Stimulated activated naive B cell treated with anti-CD40 and anti-IgM and Interleukin-4, amounts not matched to agents 10 μg/mL and 1 μg/mL and 100 μg/mL, for 72 hours (primary cell): ENCODE measurements at regions not wholly inside any gene's neighbourhood (a gene's known extent, or its start where the extent isn't known, plus 50 kb on each side); places are given as distances from the start of the nearest gene placed in this dataset.
A peak's percentile ranks its signal among the peaks of the same experiment; 100 is the strongest.
"Not testable (repeated sequence)": the region's sequence is repeated elsewhere in the genome, so short reads cannot be mapped to it uniquely, and the experiment has no call there.

Source experiments
- ATAC-seq, 2 donors: fragments of 150-1000 bp; cut with Tn5 transposase; replicated peaks; 2 replicates each; pipeline ENCODE4 v1.10.0; 2021; ENCODE audit warnings: moderate library complexity in 1 of 2
- DNase-seq: peaks from one replicate; pipeline ENCODE4 v3.0.0; 2021
- H3K27ac Mint-ChIP-seq: one replicate; pipeline ENCODE4 v1.8.0; 2022; ENCODE audit warnings: mild to moderate bottlenecking, mixed read lengths
- H3K27me3 Mint-ChIP-seq, 2 donors: one replicate each; pipeline ENCODE4 v1.8.0; 2022; ENCODE audit warnings: mixed read lengths in 2 of 2
- H3K36me3 Mint-ChIP-seq, 2 donors: one replicate each; pipeline ENCODE4 v1.8.0; 2022; ENCODE audit warnings: mixed read lengths in 2 of 2, mild to moderate bottlenecking in 1 of 2
- H3K4me1 Mint-ChIP-seq, 2 donors: one replicate each; pipeline ENCODE4 v1.8.0; 2022; ENCODE audit warnings: mixed read lengths in 2 of 2, mild to moderate bottlenecking in 1 of 2
- H3K4me3 Mint-ChIP-seq, 2 donors: one replicate each; pipeline ENCODE4 v1.8.0; 2022; ENCODE audit warnings: mild to moderate bottlenecking in 2 of 2, mixed read lengths in 2 of 2, moderate library complexity in 1 of 2
- H3K9me3 Mint-ChIP-seq, 2 donors: one replicate each; pipeline ENCODE4 v1.8.0; 2022; ENCODE audit warnings: mixed read lengths in 2 of 2, mild to moderate bottlenecking in 1 of 2

- DNase-seq, H3K4me3 Mint-ChIP-seq, H3K27ac Mint-ChIP-seq, H3K27me3 Mint-ChIP-seq, H3K4me1 Mint-ChIP-seq, H3K36me3 Mint-ChIP-seq, H3K9me3 Mint-ChIP-seq, ATAC-seq: not testable (repeated sequence)
Observed at GRCh38 chrY:17511984-17512383, 368.0 kb downstream of the CDY2B start.

DNA sequence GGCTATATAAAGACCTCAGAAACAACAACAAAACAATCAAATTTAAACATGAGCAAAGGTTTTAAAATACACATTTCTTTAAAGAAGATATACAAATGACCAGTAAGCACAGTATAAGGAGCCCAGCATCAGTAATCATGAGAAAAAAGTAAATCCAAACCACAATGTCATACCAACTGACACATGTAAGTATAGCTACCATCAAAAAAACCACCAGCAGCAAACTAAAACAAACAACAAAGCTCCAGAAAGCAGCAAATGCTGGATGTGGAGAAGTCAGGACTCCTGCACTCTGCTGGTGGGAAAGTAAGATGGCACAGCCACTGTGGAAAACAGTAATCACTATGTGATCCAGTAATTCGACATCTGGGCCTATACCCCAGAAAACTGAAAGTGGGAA, 368.5 kb downstream of the CDY2B start:
- H3K27ac Mint-ChIP-seq, H3K36me3 Mint-ChIP-seq, ATAC-seq, H3K4me1 Mint-ChIP-seq, H3K27me3 Mint-ChIP-seq, H3K9me3 Mint-ChIP-seq, H3K4me3 Mint-ChIP-seq, DNase-seq: not testable (repeated sequence)

GRCh38 chrY:17505834-17506233, 374.2 kb downstream of the CDY2B start:
- not testable (repeated sequence) for H3K4me3 Mint-ChIP-seq, H3K27me3 Mint-ChIP-seq, DNase-seq, H3K36me3 Mint-ChIP-seq, ATAC-seq, H3K27ac Mint-ChIP-seq, H3K4me1 Mint-ChIP-seq, H3K9me3 Mint-ChIP-seq

DNA sequence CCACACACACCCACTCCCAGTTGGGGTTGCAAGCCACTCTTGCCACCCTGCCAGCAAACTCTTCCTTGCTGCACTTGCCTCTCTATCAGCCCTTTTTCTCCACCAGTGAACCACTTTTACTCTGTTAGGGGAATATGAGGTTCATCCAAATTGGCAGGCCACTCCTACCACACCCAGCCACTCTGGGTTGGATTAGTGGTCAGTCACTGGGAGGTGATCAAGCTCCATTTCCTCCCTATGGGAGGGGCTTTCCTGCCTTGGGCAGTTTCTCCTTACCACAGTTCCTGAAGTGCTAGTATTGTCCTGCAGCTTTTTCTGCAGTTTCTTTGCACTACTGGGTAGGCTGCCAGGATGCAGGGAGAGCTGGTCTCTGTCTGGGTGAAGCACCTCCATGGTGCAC, 395.3 kb downstream of the CDY2B start:
- not testable (repeated sequence) for H3K4me3 Mint-ChIP-seq, H3K27ac Mint-ChIP-seq, H3K4me1 Mint-ChIP-seq, H3K36me3 Mint-ChIP-seq, ATAC-seq, H3K9me3 Mint-ChIP-seq, H3K27me3 Mint-ChIP-seq, DNase-seq

DNA sequence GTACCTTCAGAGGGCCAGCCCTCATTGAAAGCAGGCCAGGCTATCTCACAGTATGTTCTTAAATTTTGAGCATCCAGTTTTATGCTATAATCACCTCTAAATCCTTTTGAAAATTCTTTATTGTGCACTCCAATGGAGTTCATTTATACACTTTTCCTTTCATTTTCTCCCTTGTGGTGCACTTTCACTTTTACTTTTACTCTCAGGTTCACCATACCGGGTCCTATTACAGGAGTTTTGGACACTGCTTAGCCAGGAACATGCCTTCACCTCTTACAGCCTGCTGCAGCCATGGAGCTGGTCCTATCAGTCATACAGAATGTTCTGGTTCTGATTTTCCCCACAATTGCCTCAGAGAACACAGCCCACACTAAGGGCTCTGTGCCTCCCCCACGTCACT, 395.9 kb downstream of the CDY2B start:
- not testable (repeated sequence) for H3K9me3 Mint-ChIP-seq, DNase-seq

DNA sequence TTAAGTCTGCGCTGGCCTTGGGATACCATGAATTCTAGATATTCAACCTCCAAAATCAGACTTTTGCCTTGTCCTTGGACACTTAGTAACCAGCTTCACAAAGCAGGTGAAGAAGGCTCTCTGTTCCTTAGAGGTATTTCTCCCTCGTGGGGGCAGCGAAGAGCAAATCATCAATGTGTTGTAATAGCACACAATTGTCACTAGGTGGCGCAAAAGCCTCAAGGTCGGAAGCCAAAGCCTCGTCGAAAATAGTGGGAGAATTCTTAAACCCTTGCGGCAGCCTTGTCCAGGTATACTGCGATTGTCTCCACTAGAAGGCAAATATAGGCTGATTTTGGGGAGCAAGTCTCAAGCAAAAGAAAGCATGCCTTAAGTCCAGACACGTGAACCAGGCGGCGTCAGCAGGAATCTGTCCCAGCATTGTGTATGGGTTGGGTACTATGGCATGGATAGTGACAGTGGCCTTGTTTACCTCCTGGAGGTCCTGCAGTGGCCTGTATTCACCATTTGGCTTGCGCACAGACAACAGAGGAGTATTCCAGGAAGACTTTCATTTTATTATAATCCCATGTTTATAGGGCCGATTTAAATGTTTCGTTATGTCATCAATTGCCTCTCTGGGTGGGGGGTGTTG, 398.5 kb downstream of the CDY2B start:
- peak in 1 of 2 donors; percentile 63 for ATAC-seq
- H3K4me1 Mint-ChIP-seq, H3K4me3 Mint-ChIP-seq: not testable (repeated sequence)

More for the DNA sequence above, 395.9 kb downstream of the CDY2B start:
- not testable (repeated sequence) for H3K36me3 Mint-ChIP-seq, H3K4me1 Mint-ChIP-seq, H3K27ac Mint-ChIP-seq, H3K27me3 Mint-ChIP-seq, H3K4me3 Mint-ChIP-seq
- ATAC-seq = peak in 1 of 2 donors; percentile 53

GRCh38 chrY:17472068-17472467, 408.0 kb downstream of the CDY2B start:
- not testable (repeated sequence) for H3K27me3 Mint-ChIP-seq, H3K4me1 Mint-ChIP-seq, ATAC-seq, H3K27ac Mint-ChIP-seq, H3K36me3 Mint-ChIP-seq, DNase-seq, H3K4me3 Mint-ChIP-seq, H3K9me3 Mint-ChIP-seq

More for the DNA sequence above, 398.5 kb downstream of the CDY2B start:
- H3K9me3 Mint-ChIP-seq, DNase-seq, H3K27ac Mint-ChIP-seq, H3K27me3 Mint-ChIP-seq, H3K36me3 Mint-ChIP-seq: not testable (repeated sequence)

DNA sequence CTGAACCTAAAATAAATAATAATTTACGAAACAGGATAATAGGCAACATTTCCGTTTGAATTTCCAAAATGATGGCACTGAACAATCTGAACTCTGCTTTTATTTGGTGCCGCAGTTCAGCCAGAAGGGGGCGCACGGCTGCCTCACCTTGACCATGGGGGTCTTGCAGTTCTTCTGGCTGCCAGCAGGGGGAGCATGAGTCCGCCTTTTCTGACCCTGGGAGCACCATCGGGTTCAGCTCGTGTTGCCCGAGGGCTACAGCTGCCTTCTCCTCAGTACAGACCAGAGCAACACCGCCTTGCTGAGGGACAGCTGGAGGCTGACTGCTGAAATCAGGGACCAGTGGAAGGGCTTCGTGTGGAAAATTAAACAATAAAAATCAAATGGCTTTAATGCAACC, 420.3 kb downstream of the CDY2B start:
- not testable (repeated sequence) for H3K27ac Mint-ChIP-seq, H3K4me3 Mint-ChIP-seq, H3K9me3 Mint-ChIP-seq, H3K27me3 Mint-ChIP-seq, H3K4me1 Mint-ChIP-seq, H3K36me3 Mint-ChIP-seq, DNase-seq
- peak in 1 of 2 donors; percentile 77 for ATAC-seq

DNA sequence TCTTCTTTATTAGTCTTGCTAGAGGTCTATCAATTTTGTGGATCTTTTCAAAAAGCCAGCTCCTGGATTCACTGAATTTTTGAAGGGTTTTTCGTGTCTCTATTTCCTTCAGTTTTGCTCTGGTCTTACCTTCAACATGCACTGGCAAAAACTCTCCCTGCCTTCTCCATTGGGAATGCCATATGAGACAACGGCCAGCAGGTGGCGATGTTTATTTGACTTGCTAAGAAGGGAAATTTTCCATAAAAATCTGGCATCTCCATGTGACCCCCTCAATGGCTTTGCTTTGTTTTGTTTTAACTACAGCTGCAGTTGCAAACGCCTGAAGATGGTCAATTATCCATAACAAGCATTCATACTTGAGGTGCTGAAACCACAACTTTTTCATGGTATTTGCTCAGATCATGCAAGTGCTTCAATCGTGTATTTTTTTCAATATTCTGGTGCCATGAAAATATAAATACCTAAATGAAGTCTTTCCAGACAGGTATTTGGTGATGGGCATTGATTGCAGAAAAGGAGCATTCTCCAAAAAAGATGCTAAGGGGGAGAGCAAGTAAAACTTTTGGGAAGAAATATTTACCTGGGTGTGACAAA, 449.4 kb downstream of the CDY2B start:
- no peaks in the 10 kb centered on the region for H3K36me3 Mint-ChIP-seq
- no peaks in the 10 kb centered on the region for H3K4me1 Mint-ChIP-seq
- H3K27me3 Mint-ChIP-seq = peaks cover 0 to 7% of the 10 kb centered on the region in 2 donors
- H3K9me3 Mint-ChIP-seq = no peaks in the 10 kb centered on the region
- no peak overlapping the region for H3K4me3 Mint-ChIP-seq
- DNase-seq (no peak), ATAC-seq (no peak)
- H3K27ac Mint-ChIP-seq = no peak overlapping the region

DNA sequence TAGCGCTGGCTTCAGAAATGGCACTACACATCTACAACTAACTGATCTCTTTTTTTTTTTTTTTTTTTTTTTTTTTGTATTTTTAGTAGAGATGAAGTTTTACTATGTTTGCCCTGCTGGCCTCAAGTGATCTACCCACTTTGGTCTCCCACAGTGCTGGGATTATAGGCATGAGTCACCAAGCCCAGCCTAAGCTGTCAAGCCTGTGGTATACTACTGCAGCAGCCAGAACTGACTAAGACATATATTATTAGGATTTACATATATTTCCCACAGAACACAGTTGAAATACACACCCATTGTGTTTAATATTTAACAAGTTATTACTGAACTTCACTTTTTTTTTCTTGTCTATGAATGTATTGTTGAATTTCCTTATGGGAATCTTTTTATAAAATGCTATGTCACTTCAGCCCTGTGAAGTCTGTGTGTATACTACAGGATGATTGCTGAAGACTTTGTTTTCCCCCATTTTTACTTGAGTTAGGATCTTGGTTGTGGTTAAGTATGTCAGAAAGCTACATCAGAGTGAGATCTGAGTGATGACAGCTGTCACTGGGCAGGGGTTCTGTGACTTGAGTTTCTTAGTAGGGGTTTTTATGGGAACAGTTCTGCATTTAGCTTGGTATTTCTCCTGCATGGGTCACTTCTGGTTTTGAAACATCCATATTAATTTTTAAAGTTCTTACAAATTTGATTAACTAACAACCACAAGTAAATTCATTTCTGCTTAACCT, 481.5 kb downstream of the CDY2B start:
- Mint-ChIP-seq H3K4me3 (no peak overlapping the region), H3K27ac (no peak overlapping the region), H3K27me3 (no peaks in the 10 kb centered on the region), H3K9me3 (no peaks in the 10 kb centered on the region), H3K36me3 (no peaks in the 10 kb centered on the region), H3K4me1 (no peaks in the 10 kb centered on the region)
- ATAC-seq = no peak
- DNase-seq = no peak

- ATAC-seq (no peak), DNase-seq (no peak)
- Mint-ChIP-seq H3K4me1 (no peaks in the 10 kb centered on the region), H3K27me3 (no peaks in the 10 kb centered on the region), H3K4me3 (no peak overlapping the region), H3K36me3 (no peaks in the 10 kb centered on the region), H3K27ac (no peak overlapping the region), H3K9me3 (no peaks in the 10 kb centered on the region)
Observed at GRCh38 chrY:17397659-17398058, 482.4 kb downstream of the CDY2B start.

- Mint-ChIP-seq H3K36me3 (no peaks in the 10 kb centered on the region), H3K4me3 (no peak overlapping the region), H3K27ac (no peak overlapping the region), H3K4me1 (no peaks in the 10 kb centered on the region), H3K9me3 (peaks cover 0 to 1% of the 10 kb centered on the region in 2 donors), H3K27me3 (no peaks in the 10 kb centered on the region)
- no peak for DNase-seq
- ATAC-seq = no peak
Observed at GRCh38 chrY:17381431-17382070, 498.5 kb downstream of the CDY2B start.

- Mint-ChIP-seq H3K4me1 (no peaks in the 10 kb centered on the region), H3K4me3 (no peak overlapping the region), H3K9me3 (no peaks in the 10 kb centered on the region), H3K36me3 (no peaks in the 10 kb centered on the region), H3K27ac (no peak overlapping the region), H3K27me3 (no peaks in the 10 kb centered on the region)
- no peak for ATAC-seq
- DNase-seq = no peak
Observed at GRCh38 chrY:17378326-17378725, 501.7 kb downstream of the CDY2B start.

- Mint-ChIP-seq H3K4me3 (no peak overlapping the region), H3K9me3 (peaks cover 0 to 2% of the 10 kb centered on the region in 2 donors), H3K36me3 (no peaks in the 10 kb centered on the region), H3K27ac (no peak overlapping the region), H3K27me3 (no peaks in the 10 kb centered on the region), H3K4me1 (no peaks in the 10 kb centered on the region)
- no peak for ATAC-seq
- DNase-seq = no peak
Observed at GRCh38 chrY:17368413-17368812, 511.6 kb downstream of the CDY2B start.

GRCh38 chrY:17366400-17366799, 513.6 kb downstream of the CDY2B start:
- H3K27ac Mint-ChIP-seq = no peak overlapping the region
- H3K4me1 Mint-ChIP-seq = no peaks in the 10 kb centered on the region
- H3K36me3 Mint-ChIP-seq = no peaks in the 10 kb centered on the region
- H3K27me3 Mint-ChIP-seq = no peaks in the 10 kb centered on the region
- peaks cover 0 to 3% of the 10 kb centered on the region in 2 donors for H3K9me3 Mint-ChIP-seq
- DNase-seq (no peak), ATAC-seq (no peak)
- no peak overlapping the region for H3K4me3 Mint-ChIP-seq
